SU-DHL-6 (cell line): ENCODE measurements at regions not wholly inside any gene's neighbourhood (a gene's known extent, or its start where the extent isn't known, plus 50 kb on each side); places are given as distances from the start of the nearest gene placed in this dataset.

Experiments
- EZH2phosphoT487 ChIP-seq: fragments of 200-600 bp; sonication (generic), shearing (Covaris generic); conservative IDR thresholded peaks from 2 replicates; pipeline ENCODE4 v1.6.1; 2018; ENCODE audit warnings: mild to moderate bottlenecking, antibody characterized with exemption, low read length, moderate library complexity, mixed read lengths
- TF ChIP-seq, protein P1 (sequence below): fragments of 200-600 bp; sonication (generic); IDR thresholded peaks from one replicate; pipeline ENCODE4 v1.5.1; 2017; ENCODE audit warnings: antibody characterized with exemption, mild to moderate bottlenecking, low read length, moderate library complexity; ENCODE audit not compliant: insufficient read depth, poor library complexity, severe bottlenecking

DNA sequence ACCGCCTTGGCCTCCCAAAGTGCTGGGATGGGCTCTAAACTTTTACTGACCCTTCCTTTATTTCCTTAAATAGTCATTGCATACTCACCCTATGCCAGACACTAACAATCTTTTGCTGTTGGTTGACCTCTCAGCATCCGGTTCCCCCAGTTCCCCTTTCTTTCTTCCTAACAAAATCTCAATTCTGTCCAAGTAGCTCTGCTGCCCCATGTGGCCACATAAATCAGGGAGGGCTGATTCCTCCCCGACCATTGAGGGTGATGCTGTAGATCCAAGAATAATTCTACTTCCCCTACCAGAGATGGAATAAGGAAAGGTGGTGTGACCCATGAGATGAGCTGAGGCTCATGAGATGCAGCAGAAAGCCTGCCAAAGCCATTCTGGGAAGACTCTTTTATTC lies 315.3 kb upstream of the MSX2 start:
- TF ChIP-seq, protein P1, sequence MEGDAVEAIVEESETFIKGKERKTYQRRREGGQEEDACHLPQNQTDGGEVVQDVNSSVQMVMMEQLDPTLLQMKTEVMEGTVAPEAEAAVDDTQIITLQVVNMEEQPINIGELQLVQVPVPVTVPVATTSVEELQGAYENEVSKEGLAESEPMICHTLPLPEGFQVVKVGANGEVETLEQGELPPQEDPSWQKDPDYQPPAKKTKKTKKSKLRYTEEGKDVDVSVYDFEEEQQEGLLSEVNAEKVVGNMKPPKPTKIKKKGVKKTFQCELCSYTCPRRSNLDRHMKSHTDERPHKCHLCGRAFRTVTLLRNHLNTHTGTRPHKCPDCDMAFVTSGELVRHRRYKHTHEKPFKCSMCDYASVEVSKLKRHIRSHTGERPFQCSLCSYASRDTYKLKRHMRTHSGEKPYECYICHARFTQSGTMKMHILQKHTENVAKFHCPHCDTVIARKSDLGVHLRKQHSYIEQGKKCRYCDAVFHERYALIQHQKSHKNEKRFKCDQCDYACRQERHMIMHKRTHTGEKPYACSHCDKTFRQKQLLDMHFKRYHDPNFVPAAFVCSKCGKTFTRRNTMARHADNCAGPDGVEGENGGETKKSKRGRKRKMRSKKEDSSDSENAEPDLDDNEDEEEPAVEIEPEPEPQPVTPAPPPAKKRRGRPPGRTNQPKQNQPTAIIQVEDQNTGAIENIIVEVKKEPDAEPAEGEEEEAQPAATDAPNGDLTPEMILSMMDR = peak; percentile 15
- no peak for TF ChIP-seq EZH2phosphoT487
